HG03039 (cell line): ENCODE measurements at regions not wholly inside any gene's neighbourhood (a gene's known extent, or its start where the extent isn't known, plus 50 kb on each side); places are given as distances from the start of the nearest gene placed in this dataset.
"Not testable (repeated sequence)": the region's sequence is repeated elsewhere in the genome, so short reads cannot be mapped to it uniquely, and the experiment has no call there.

Source experiments
- ATAC-seq: cut with Tn5 transposase; IDR thresholded peaks from one replicate; pipeline ENCODE4 v1.9.1; 2021; ENCODE audit warnings: mild to moderate bottlenecking, moderate library complexity; ENCODE audit not compliant: unreplicated experiment

DNA sequence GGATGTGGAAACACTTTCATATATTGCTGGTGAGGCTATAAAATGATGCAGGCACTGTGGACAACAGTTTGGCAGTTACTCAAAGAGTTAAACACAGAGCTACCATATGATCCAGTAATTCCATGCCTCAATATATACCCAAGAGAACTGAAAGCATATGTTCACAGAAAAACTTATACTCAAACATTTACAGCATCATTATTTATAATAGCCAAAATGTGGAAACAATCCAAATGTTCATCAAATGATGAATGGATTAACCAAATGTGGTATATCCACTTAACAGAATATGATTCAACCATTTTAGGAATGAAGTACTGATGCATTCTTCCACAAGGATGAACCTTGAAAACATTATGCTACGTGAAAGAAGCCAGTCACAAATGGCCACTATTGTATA is 603.8 kb downstream of the IQCM start:
- ATAC-seq: no peak

DNA sequence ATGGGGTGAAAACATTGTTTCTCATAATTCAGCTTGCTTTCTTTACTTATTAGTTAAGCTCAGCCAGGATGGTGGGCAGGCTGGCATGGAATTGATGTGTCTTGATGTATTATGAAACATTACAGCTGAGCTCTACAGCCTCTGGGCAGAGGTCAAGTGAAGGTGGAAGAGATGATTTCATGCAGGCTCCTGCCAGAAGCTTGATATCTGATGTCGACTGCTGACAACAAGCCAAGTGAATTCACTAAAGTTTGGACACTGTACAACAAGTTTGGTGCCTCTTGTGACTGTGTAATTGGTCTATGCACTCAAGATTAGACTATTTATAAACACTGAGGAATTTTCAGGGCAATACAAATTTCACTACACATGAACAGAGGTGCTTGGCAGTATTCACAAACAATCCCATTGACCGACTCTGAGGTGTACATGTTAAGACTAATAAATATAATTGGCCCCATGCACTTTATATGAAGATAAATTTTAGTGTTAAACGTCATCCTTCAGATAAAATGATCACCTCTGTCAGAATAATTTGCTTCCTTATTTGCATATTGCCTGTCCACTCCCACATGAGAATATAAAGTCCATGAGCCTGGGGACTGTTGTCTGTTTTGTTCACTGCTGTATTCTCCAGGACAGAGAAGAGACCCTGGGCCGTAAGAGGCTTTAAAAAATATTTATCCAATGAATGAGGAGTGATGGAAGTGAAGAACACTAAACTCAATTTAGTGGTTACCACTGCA is 612.2 kb downstream of the IQCM start:
- no peak for ATAC-seq

DNA sequence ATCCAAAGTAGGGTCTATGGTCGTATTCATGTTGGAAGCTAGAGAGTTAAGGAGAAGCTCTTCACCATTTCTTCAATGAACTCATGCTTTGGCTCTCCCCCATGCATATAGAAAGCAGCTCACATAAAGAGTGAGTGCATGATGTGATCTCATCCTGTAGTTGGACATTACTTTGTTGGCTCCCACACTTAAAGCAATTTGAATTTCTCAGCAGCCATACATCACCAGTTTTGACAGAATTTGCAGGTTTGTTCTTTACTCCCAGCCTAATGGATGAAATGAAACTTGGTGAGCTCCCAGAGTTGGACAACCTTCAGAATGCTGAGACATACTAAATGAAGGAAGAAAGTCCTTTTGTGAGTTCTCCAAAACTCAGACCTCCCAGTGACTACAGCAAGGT is 613.5 kb downstream of the IQCM start:
- no peak for ATAC-seq

DNA sequence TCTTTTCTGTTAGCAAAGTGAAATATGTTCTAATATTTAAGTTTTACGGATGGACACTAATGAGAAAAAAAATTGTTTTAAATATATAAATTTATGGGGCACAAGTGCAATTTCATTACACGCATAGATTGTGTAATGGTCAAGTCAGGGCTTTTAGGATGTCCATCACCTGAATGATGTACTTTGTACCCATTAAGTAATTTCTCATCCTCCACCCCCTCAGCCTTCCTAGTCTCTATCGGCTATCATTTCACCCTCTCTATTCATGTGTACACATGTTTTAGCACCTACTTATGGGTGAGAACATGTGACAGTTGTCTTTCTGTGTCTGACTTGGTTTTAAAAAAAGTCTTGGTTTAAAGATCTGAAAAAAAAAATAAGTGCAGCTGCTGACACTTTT is 616.0 kb downstream of the IQCM start:
- no peak for ATAC-seq

DNA sequence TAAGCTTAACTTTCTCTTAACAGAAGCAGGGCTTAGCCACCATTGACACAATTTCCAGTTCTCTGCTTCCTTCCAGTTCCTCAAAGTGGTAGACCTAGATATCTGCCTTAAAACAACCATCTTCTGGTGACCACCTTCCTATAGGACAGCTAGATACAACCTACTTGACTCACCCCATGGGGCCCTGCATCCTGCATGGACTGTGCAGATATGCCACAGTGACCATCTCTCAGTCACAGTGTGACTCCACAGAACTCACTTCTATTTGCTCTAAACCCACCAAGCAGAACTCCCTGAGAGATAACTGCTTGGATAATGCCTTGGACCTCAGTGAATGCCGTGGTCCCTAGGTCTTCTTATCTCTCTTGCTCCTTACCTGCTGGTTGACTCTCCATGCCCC is 621.6 kb downstream of the IQCM start:
- ATAC-seq: no peak

DNA sequence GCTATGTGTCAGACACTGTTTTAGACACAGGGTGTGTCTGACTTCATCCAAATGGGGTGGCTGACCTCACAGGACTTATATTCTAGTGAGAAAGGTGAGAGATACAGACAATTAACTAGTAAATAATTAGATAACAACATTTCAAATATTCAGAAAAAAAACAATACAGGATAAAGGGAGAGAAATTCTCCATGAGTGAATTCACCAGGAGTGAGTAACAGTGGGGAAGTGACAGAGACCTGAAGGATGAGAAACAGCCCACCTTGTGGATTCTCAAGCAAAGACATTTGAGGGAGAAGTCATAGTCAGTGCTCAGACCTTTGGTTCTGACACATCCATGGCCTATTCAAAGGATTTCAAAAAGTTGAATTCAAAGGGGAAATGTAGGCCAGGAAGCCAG is 627.9 kb downstream of the IQCM start:
- ATAC-seq: no peak

DNA sequence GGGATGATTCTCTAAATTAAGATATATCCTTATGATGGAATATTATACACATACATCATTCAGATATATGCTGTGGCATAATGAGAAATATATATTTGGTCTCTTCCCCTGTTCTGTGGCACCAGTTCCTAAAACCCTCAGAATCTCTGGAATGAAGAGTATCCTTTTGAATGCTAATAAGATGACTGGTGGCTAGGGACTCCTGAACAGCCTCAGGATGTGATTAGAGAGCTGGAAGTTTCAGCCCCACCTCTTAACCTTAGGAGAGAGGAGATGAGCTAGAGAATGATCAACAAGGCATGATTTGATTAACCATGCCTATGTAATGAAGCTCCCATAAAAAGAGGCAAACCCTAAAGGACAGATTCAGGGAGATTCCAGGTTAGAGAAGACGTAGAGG is 632.0 kb downstream of the IQCM start:
- ATAC-seq: no peak

DNA sequence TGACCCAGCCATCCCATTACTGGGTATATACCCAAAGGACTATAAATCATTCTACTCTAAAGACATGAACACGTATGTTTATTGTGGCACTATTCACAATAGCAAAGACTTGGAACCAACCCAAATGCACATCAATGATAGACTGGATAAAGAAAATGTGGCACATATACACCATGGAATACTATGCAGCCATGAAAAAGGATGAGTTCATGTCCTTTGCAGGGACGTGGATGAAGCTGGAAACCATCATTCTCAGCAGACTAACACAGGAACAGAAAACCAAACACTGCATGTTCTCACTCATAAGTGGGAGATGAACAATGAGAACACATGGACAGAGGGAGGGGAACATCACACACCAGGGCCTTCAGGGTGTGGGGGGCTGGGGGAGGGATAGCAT is 634.2 kb downstream of the IQCM start:
- not testable (repeated sequence) for ATAC-seq

DNA sequence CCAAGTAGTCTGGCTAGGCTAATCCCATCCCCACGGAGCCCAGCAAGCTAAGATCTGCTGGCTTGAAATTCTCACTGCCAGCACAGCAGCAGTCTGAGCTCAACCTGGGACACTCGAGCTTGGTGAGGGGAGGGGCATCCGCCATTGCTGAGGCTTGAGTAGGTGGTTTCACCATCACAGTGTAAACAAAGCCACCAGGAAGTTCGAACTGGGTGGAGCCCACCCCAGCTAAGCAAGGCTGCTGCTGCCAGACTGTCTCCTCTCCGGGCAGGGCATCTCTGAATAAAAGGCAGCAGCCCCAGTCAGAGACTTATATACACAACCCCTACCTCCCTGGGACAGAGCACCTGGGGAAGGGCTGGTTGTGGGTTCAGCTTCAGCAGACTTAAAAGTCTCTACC is 639.6 kb downstream of the IQCM start:
- no peak for ATAC-seq

DNA sequence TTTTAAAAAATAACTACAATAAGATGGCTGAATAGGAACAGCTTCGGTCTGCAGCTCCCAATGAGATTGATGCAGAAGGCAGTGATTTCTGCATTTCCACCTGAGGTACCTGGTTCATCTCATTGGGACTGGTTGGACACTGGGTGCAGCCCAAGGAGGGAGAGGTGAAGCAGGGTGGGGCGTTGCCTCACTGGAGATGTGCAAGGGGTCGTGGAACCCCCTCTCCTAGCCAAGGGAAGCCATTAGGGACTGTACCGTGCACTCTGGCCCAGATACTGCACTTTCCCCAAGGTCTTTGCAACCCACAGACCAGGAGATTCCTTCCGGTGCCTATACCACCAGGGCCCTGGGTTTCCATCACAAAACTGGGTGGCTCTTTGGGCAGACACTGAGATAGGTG is 640.1 kb downstream of the IQCM start:
- ATAC-seq: no peak

DNA sequence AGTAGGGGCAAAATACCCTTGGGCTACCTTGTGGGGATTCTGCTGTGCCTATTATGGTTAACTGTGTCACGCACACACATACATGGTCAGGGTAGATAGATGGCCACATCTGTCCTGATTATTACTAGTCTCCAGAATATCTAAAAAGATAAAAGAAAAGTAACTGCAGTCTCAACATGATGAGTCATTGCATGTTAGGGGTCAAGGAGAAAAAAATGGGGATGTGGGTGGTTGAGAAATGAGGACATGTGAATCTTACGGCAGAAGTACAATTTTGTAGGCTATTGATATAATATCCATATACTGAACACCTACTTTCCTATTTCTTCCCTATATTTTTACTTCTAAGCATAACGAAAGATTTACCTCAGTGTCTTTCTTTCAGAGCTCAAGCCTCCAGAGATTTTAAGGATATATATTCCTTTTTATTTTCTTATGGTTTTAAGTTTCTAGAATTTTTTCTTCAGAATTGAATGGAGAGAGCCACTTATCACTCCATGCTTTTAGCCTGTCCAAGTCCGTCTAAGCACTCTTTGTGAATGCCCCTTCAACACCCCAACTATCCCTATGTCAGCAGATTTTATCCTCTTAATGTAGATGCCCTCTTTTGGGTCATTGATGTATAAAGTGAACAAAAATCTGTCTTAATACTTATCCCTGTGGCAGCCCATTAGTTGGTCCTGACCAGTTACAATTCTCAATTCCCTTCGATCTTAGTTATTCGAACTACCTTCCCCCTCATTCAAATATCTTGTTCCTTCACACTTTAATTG is 642.2 kb downstream of the IQCM start:
- ATAC-seq: no peak

DNA sequence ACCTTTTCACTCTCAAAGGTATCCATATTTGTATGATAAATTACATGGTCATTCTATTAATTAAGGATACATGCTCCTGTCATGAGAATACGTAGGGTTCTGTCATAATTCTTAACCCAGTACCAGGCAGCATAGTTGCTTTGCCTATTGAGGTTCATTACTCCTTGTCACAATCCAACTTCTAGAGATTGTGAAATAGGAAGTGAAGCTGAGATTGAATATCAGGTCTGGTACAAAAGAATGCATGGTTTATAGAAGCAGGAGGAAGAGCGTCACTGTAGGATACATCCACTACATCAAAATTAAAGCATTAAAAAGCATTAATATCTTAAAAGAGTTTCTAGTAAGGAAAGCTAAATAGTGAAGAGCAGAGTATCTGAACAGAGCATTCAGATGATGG is 647.0 kb downstream of the IQCM start:
- ATAC-seq: no peak

DNA sequence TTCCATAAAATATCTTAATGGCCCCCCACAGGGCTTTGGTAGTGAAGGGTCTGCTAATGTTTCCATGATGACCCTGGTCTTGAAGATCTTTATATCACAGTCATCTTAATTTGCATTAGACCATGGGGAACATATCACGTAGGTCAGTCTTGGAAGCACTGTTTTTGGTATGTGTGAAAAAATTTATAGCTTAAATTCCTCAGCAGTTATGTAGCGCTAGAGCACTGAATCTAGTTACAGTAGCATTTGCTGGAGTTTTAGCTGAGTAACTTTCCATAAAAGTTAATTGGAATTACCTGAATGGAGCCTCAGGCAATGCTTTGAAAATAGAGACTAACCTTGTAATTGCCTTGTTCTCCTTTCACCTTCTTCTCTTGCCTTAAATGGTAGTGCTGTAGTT is 648.8 kb downstream of the IQCM start:
- ATAC-seq: no peak

DNA sequence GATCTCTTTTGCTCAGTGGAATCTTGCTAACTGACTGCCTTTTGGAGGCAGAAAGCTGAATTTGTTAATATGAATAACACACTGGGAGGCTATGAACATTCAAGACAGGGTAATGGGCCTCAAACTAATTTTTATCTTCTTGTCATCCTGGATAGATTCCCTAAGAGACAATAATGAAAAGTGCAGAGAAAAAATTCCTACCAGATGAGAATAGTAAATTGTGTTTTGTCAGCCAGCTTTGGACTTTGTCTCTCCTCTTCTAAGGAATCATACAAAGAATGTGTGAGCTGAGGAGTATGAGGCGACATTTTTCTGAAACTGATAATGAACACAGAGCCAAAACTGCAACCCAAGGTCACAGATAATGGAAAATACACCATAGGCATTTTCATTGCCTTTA is 649.3 kb downstream of the IQCM start:
- ATAC-seq: no peak

DNA sequence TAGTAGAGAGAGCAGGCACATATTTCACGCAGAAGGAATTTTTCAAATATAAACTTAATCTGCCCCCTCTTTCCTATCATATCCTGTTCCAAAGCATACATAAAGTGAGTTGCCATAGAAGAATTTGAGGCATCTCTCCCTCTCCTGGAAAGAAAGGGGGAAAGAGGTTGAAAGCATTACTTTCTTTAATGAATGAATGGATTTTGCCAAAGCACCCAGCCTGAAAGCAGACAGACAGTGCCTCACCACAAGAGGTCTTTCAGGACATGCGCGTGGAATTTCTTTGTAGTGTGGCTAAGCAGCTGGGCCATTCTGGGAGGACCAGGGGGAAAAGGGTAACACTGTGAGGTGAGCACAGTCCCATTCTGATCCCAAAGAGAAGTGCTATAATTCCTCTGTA is 651.4 kb downstream of the IQCM start:
- ATAC-seq: no peak

DNA sequence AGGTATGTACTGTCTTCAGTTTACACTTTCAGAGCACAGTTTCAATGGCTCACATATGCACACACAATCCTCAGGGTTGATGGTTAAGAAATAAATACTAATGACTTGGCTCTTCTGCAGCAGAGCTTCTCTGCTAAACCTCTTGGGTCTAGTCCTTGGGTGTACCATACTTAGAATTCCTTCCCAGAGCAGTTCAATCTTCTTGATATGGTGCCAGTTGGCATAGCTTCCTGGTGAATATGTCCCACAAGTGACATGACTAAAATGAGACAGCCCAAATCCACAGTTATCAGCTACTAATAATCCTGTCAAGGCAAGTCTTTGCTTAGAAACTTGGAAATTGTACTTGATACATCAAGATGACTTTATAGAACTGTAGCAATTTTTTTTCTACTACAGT is 654.4 kb downstream of the IQCM start:
- no peak for ATAC-seq

DNA sequence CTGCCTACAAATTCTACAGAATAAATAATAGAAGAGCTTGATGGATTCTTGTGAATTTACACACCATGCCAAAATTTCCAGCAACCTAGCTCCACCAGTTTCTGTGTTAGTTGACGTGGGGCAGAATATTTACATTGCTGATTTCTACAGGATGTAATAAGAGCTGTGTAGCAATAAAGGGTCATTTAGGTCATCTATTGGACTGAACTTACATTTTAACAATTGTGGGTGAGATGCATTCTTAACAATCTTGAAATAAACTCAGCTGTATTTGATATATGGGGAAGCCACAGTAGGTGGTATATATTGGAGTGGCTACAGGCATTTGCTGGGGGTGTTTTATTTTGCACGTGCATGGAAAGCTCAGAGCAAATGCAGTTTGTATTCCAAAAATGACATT is 655.3 kb downstream of the IQCM start:
- ATAC-seq: no peak

DNA sequence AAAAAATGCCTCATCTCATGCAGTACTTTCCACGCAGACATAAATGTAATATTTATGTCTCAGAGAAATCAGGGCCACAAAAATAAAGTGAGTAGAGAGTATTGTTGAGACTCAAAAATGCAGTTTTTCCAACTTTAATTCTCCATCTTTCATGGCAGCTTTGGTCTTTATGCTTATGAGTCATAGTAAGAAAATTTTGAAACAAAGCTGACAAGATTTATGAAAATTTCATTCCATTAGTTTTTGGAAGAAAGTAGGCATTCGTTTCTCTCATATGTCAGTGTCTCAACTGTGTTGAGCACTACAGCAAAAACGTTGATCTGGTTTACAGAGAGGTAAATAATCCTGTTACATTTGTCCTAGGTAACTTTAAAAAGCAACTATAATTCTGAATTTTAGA is 656.8 kb downstream of the IQCM start:
- ATAC-seq: no peak

DNA sequence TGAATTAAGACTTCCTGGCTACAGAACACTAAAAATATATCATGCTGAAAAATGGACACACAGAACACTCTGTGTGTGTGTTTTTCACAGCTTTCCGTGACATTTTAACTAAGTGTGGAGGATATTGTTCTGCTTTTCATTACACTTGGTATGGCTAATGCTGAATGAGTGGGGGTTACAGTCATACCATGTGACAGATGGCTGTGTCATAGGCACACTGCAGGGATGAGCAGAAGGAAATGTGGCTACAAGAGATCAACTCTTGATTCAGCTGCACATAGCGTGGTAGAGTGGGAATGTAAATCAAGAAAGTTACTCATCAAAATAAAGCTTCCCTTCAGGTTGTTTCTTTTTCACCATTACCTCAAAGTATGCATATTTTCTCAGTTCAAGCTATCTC is 669.8 kb downstream of the IQCM start:
- no peak for ATAC-seq

DNA sequence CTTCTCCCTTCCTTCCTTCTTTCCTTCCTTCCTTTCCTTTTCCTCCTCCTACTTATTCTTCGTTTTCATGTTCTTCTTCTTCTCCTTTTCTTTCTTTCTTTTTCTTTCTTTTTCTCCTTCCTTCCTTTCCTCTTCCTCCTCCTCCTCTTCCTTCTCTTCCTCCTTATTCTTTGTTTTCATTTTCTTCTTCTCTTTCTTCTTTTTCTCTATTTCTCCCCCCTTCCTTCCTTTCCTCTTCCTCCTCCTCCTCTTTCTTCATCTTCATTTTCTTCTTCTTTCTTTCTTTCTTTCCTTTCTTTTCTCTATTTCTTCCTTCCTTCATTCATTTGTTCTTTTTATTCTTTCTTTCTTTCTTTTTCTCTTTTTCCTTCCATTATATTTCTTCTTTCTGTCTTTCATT is 671.6 kb downstream of the IQCM start:
- no peak for ATAC-seq

DNA sequence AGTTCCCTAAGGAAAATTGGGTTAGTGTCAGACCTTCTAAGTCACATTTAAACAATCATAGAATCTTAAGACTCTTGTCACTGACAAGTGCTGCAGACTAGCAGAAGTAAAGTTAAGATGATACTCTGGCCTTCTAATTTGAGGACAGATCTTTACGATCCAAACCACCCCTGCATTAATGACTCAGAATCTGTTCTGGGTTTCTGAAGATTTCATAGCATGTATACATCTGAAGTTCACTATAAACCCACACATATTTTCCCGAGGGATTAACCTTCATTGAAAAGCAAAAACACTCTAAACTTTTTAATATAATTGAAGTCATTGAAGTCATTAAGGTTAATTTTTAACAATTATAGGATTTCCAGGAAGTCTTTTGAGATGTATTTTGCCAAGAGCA is 674.3 kb downstream of the IQCM start:
- no peak for ATAC-seq

DNA sequence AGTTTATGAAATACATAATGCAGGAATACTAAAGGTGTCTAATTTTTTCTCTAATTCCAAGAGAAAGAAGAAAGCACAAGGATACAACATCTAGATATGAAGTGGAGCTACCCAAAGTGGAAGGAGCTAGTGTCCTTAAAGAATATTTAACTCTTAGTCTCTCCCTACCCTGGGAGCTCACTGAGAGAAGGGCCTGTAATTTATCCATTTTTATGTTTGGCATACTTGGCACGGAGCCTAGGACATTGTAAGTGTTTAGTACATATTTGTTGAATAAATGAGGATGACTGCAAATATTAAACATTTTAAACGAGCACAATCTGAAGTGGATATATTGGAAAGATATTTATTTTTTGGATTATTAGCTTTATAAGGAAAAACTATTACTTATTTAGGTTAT is 674.8 kb downstream of the IQCM start:
- no peak for ATAC-seq
